ENCODE measurements at regions not wholly inside any gene's neighbourhood (a gene's known extent, or its start where the extent isn't known, plus 50 kb on each side); places are given as distances from the start of the nearest gene placed in this dataset.

DNA sequence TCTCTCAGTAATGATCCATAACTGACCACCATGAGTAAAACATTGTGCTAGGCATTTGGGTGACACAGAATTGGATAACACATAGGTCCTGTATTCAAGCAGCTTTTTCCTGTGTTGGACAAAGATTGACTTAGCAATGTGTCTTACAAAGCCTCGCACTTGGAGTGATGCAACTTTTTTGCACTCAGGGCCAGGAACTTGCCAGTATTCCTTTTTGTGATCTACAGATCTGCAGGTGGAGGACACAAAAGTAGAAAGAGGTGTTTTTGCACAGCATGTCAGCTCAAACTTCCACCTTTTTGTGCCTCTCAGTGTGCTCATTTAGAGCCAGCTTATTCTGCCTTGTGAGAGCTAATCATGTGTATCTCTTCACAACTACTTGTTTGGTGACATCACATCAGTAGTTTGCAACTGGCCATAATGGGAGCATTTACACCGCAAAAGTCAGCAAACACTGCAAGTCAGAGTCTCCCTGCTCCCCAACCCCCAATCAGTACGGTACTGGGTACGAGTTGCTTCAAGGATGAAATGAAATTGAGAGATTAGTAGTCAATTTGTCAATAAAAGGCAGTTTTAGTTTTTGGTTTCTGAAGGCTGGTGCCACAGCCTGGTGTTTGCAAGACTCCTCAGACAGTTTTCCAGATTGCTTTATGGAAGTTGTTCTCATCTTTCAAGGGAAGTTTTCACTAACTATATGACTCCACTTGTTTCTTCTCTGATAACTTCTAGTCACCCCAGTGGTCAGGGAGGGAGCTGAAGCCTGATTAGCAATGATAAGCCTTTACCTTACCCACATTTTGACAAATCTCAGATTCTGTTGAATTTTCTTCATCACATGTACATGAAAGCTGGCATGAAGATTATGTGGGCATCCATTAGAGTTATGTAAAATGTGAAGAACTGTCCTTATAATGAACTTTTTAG lies 149.1 kb downstream of the PDCD6IP start:
- TF ChIP-seq POLR2AphosphoS5 (IDR thresholded peaks at IDR 0.05) = no peak
- TF ChIP-seq, protein P1, sequence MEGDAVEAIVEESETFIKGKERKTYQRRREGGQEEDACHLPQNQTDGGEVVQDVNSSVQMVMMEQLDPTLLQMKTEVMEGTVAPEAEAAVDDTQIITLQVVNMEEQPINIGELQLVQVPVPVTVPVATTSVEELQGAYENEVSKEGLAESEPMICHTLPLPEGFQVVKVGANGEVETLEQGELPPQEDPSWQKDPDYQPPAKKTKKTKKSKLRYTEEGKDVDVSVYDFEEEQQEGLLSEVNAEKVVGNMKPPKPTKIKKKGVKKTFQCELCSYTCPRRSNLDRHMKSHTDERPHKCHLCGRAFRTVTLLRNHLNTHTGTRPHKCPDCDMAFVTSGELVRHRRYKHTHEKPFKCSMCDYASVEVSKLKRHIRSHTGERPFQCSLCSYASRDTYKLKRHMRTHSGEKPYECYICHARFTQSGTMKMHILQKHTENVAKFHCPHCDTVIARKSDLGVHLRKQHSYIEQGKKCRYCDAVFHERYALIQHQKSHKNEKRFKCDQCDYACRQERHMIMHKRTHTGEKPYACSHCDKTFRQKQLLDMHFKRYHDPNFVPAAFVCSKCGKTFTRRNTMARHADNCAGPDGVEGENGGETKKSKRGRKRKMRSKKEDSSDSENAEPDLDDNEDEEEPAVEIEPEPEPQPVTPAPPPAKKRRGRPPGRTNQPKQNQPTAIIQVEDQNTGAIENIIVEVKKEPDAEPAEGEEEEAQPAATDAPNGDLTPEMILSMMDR (IDR thresholded peaks at IDR 0.05; ENCODE audit: poor library complexity, severe bottlenecking) = no peak

Data from neural cell (in vitro differentiated cells).